SK-N-SH (cell line): ENCODE measurements at regions not wholly inside any gene's neighbourhood (a gene's known extent, or its start where the extent isn't known, plus 50 kb on each side); places are given as distances from the start of the nearest gene placed in this dataset.

ENCODE experiments used
- ELF1 ChIP-seq: IDR thresholded peaks from 2 replicates; pipeline ENCODE4 v1.4.0; 2012
- EP300 ChIP-seq, 2 experiments: IDR thresholded peaks; 2 replicates each; pipeline versions ENCODE4 v1.4.0 to v1.6.1; 2012; ENCODE audit warnings: borderline replicate concordance in 1 of 2, low read depth in 1 of 2, low read length in 1 of 2
- EZH2phosphoT487 ChIP-seq: fragments of 200-600 bp; sonication (generic); IDR thresholded peaks from 2 replicates; pipeline ENCODE4 v1.6.1; 2017; ENCODE audit warnings: low read depth, mixed run types, mild to moderate bottlenecking, antibody characterized with exemption, moderate library complexity, borderline replicate concordance
- POLR2AphosphoS5 ChIP-seq: IDR thresholded peaks from 2 replicates; pipeline ENCODE4 v1.6.1; 2012; ENCODE audit warnings: low read depth, low read length
- SIN3A ChIP-seq: IDR thresholded peaks from 2 replicates; pipeline ENCODE4 v1.6.1; 2012; ENCODE audit warnings: low read depth, mild to moderate bottlenecking, low read length, moderate library complexity, borderline replicate concordance
- YY1 ChIP-seq: IDR thresholded peaks from 2 replicates; pipeline ENCODE4 v1.4.0; 2012; ENCODE audit warnings: low read depth, mild to moderate bottlenecking
- TF ChIP-seq, protein P1 (sequence below): fragments of 200-600 bp; sonication (generic); IDR thresholded peaks from 2 replicates; pipeline ENCODE4 v1.6.1; 2017; ENCODE audit warnings: antibody characterized with exemption, mild to moderate bottlenecking, moderate library complexity
- TF ChIP-seq, protein P2 (sequence below): IDR thresholded peaks from 2 replicates; pipeline ENCODE4 v1.6.1; 2012; ENCODE audit warnings: mild to moderate bottlenecking, low read depth, low read length, moderate library complexity

GRCh38 chr3:150184426-150185071 is 213.9 kb upstream of the PFN2 start:
- TF ChIP-seq POLR2AphosphoS5 (no peak), EP300 (IDR thresholded peaks at IDR 0.05; ENCODE audit: borderline replicate concordance in 1 of 2, low read depth in 1 of 2, low read length in 1 of 2) (no peak), EZH2phosphoT487 (no peak), ELF1 (no peak), SIN3A (no peak), YY1 (no peak)
- TF ChIP-seq, protein P1, sequence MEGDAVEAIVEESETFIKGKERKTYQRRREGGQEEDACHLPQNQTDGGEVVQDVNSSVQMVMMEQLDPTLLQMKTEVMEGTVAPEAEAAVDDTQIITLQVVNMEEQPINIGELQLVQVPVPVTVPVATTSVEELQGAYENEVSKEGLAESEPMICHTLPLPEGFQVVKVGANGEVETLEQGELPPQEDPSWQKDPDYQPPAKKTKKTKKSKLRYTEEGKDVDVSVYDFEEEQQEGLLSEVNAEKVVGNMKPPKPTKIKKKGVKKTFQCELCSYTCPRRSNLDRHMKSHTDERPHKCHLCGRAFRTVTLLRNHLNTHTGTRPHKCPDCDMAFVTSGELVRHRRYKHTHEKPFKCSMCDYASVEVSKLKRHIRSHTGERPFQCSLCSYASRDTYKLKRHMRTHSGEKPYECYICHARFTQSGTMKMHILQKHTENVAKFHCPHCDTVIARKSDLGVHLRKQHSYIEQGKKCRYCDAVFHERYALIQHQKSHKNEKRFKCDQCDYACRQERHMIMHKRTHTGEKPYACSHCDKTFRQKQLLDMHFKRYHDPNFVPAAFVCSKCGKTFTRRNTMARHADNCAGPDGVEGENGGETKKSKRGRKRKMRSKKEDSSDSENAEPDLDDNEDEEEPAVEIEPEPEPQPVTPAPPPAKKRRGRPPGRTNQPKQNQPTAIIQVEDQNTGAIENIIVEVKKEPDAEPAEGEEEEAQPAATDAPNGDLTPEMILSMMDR, result no peak
- TF ChIP-seq, protein P2, sequence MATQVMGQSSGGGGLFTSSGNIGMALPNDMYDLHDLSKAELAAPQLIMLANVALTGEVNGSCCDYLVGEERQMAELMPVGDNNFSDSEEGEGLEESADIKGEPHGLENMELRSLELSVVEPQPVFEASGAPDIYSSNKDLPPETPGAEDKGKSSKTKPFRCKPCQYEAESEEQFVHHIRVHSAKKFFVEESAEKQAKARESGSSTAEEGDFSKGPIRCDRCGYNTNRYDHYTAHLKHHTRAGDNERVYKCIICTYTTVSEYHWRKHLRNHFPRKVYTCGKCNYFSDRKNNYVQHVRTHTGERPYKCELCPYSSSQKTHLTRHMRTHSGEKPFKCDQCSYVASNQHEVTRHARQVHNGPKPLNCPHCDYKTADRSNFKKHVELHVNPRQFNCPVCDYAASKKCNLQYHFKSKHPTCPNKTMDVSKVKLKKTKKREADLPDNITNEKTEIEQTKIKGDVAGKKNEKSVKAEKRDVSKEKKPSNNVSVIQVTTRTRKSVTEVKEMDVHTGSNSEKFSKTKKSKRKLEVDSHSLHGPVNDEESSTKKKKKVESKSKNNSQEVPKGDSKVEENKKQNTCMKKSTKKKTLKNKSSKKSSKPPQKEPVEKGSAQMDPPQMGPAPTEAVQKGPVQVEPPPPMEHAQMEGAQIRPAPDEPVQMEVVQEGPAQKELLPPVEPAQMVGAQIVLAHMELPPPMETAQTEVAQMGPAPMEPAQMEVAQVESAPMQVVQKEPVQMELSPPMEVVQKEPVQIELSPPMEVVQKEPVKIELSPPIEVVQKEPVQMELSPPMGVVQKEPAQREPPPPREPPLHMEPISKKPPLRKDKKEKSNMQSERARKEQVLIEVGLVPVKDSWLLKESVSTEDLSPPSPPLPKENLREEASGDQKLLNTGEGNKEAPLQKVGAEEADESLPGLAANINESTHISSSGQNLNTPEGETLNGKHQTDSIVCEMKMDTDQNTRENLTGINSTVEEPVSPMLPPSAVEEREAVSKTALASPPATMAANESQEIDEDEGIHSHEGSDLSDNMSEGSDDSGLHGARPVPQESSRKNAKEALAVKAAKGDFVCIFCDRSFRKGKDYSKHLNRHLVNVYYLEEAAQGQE, result no peak
